ENCODE measurements at regions not wholly inside any gene's neighbourhood (a gene's known extent, or its start where the extent isn't known, plus 50 kb on each side); places are given as distances from the start of the nearest gene placed in this dataset.
A peak's percentile ranks its signal among the peaks of the same experiment; 100 is the strongest.

- no peaks in the 10 kb centered on the region for H3K9me3 ChIP-seq
- DNase-seq (no peak), ATAC-seq (no peak)
- H3K36me3 ChIP-seq, result no peaks in the 10 kb centered on the region
- H3K4me3 ChIP-seq, result no peak overlapping the region
- 73 to 94% (median 90%) methylated on average over 6 of the region's 6 CpGs for WGBS, 4 donors
- H3K4me1 ChIP-seq, result peaks cover 0 to 38% (median 17%) of the 10 kb centered on the region in 12 donors
- TF ChIP-seq POLR2A (IDR thresholded peaks at IDR 0.05), result no peak
- no peak for TF ChIP-seq CTCF (IDR thresholded peaks at IDR 0.05)
- intact Hi-C loops (cut with DNase I), result no loop called here
- H3K27me3 ChIP-seq, result peaks cover 0 to 5% (median 0%) of the 10 kb centered on the region in 9 donors
- no peak overlapping the region for H3K27ac ChIP-seq
Observed at GRCh38 chr11:19509215-19509614, 203.4 kb upstream of the NAV2 start.

- DNase-seq (peak in 2 of 5 donors; percentile 12 to 40), ATAC-seq (peak in 3 of 4 donors; percentile 24 to 84 (median 42))
- TF ChIP-seq CTCF (IDR thresholded peaks at IDR 0.05), result no peak
- no peak for TF ChIP-seq POLR2A (IDR thresholded peaks at IDR 0.05)
- WGBS, 4 donors, result 84 to 95% (median 91%) methylated on average over 2 of the region's 2 CpGs
- no peak overlapping the region for H3K27ac ChIP-seq
- peaks cover 0 to 38% (median 17%) of the 10 kb centered on the region in 12 donors for H3K4me1 ChIP-seq
- intact Hi-C loops (cut with DNase I), result no loop called here
- peaks cover 0 to 5% (median 0%) of the 10 kb centered on the region in 9 donors for H3K27me3 ChIP-seq
- no peaks in the 10 kb centered on the region for H3K36me3 ChIP-seq
- no peaks in the 10 kb centered on the region for H3K9me3 ChIP-seq
- no peak overlapping the region for H3K4me3 ChIP-seq
Observed at GRCh38 chr11:19508165-19508564, 204.5 kb upstream of the NAV2 start.

GRCh38 chr11:19506816-19507486 lies 205.7 kb upstream of the NAV2 start:
- peaks cover 0 to 34% (median 13%) of the 10 kb centered on the region in 12 donors for H3K4me1 ChIP-seq
- TF ChIP-seq POLR2A (IDR thresholded peaks at IDR 0.05), result no peak
- TF ChIP-seq CTCF (IDR thresholded peaks at IDR 0.05), result no peak
- no peaks in the 10 kb centered on the region for H3K9me3 ChIP-seq
- H3K27ac ChIP-seq, result no peak overlapping the region
- intact Hi-C loops (cut with DNase I), result no loop called here
- ATAC-seq, result no peak
- 59 to 86% (median 70%) methylated on average over 2 of the region's 2 CpGs for WGBS, 4 donors
- peaks cover 0 to 5% (median 0%) of the 10 kb centered on the region in 9 donors for H3K27me3 ChIP-seq
- no peak overlapping the region for H3K4me3 ChIP-seq
- H3K36me3 ChIP-seq, result no peaks in the 10 kb centered on the region
- no peak for DNase-seq

DNA sequence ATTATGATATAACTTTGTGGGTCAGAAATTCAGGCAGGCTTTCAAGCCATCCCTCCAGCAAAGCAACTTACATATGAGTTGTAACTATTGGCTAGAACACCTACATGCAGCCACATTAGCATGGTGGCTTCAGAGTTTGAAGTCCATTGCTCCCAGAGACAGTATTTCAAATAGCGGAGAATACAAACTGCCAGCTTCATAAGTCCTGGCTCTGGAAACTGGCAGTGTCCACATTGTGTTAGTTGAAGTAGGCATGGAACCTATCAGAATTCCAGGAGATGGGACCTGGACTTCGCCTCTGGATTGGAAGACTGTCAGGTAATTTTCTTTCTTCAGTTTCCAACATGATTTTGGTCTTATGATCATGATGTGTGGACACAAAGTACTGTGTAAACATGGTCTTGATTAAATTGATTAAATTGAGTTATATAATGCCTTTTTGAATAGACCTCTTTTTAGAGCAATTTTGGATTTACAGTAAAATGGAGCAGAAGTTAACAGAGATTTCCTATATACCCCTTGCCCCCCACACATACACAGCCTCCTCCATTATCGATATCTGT lies 209.9 kb upstream of the NAV2 start:
- no peak overlapping the region for H3K27ac ChIP-seq
- no peaks in the 10 kb centered on the region for H3K9me3 ChIP-seq
- DNase-seq (no peak), ATAC-seq (no peak)
- H3K36me3 ChIP-seq, result no peaks in the 10 kb centered on the region
- no peak overlapping the region for H3K4me3 ChIP-seq
- TF ChIP-seq POLR2A (IDR thresholded peaks at IDR 0.05), result no peak
- no peak for TF ChIP-seq CTCF (IDR thresholded peaks at IDR 0.05)
- no peaks in the 10 kb centered on the region for H3K27me3 ChIP-seq
- intact Hi-C loops (cut with DNase I), result no loop called here
- 95 to 97% (median 96%) methylated on average over 3 of the region's 3 CpGs for WGBS, 4 donors
- peaks cover 0 to 6% (median 0%) of the 10 kb centered on the region in 12 donors for H3K4me1 ChIP-seq
